ENCODE measurements at regions not wholly inside any gene's neighbourhood (a gene's known extent, or its start where the extent isn't known, plus 50 kb on each side); places are given as distances from the start of the nearest gene placed in this dataset.

DNA sequence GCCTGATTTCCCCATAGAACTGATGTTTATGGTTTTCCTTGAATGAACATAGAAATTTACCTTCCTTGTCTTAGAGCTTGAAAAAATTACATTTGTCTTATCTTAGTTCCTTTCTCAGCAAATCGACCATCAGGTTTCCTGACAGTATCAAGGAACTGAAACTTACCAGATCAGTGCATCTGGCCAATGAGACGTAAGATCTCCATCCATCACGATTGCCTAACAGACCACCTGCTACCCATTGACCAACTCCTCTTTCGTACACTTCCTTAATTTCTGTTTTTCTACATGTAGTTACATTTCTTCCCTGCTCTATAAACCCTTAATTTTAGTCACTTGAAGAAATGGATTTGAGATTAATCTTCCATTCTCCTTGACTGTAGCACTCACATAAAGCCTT lies 57.4 kb upstream of the TMPRSS15 start:
- DNase-seq, result no peak

- no peak for DNase-seq
Observed at GRCh38 chr21:18461743-18462142, 58.2 kb upstream of the TMPRSS15 start.

DNA sequence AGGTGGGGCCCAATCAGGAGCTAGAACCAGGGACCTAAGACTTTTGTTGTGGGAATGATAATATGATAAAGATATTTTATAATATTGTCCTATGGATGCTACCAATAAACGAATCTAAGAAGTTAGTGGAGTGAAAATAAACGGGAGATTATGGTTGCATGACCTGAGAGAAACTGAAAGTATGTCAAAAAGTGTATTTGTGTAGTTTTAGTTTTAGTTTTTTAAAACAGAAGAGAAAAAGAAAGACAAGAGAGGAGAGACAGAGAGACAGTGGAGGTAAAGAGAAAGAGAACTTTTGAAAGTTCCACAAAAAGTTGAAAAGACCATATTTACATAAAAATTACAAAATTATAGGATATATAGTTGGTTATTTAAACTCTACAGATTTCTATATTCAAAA lies 64.1 kb upstream of the TMPRSS15 start:
- DNase-seq, result no peak

DNA sequence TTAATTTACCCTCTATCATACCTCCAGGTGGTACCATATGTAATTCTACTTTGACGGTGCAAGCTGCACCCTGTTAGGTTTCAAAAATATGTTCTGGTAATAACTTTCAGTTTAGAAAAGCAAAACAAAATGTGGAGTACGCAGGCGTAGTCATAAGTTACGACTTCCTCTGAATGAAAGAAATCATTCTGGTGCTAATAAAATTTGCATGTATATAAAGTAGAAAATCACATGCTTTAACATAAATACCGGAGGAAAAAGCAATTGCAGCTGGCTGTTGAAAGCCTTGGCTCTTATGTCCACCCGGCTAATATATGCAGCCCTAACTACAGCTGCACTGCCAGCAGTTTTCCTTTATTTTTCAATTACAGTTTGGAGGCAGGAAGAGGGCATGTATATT lies 65.2 kb upstream of the TMPRSS15 start:
- DNase-seq, result no peak

DNA sequence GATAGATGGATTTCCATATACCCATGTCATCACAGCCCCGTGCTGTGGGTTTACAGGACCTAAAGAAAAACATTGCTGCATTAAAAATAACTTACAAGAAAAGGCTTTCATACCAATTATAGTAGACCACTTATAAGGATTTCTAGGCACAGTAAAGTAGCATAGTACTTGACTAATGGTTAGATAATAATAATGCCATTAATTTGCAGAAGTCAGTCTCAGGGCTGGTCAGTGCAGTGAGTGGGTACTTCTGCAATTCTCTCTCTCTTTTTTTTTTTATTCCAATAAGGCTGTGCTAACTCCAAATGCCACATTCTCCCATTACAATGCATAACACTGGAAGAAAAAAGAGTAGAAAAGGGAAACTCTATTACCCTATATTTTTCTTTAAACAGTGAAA lies 73.1 kb upstream of the TMPRSS15 start:
- DNase-seq, result no peak

DNA sequence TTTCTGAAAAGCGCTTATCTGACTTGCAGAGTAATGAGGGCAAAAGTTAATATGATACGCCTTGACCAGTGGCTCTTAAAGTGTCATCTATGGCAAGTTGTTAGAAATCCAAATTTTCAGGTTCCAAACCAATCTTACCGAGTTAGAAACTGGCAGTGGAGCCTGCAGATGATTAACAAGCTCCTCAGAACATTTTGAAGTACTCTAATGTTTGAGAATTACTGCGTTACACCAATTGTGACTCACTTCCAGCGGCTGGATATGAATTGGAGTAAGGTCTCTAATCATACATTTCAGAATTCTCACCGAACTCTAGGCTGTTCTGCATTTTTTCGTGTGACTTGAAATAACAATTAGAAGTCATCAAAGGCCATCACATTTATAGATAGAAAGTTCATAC lies 73.5 kb upstream of the TMPRSS15 start:
- DNase-seq, result no peak

- no peak for DNase-seq
Observed at GRCh38 chr21:18478513-18478912, 74.9 kb upstream of the TMPRSS15 start.

- DNase-seq, result no peak
Observed at GRCh38 chr21:18488252-18488651, 84.7 kb upstream of the TMPRSS15 start.

DNA sequence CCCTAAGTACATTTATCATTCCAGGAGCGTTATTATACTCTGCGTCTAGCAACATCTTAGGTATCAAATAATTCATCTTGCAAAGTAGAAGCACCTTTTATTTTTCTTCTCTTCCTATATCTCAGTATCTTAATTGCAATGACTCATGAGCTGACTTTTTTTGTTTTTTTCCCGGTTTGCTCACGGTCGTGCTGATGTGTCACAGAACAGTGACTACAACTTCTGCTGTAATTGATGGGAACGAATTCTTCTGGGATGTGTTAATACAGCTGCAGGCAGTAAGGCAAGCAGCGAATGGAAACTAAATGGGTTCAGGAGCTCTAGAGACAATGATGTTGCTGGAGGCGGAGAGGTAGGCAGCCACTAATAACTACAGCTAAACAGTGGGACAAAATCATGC lies 89.8 kb upstream of the TMPRSS15 start:
- no peak for DNase-seq

- no peak for DNase-seq
Observed at GRCh38 chr21:18495523-18495922, 91.9 kb upstream of the TMPRSS15 start.

- DNase-seq, result no peak
Observed at GRCh38 chr21:18498431-18498830, 94.8 kb upstream of the TMPRSS15 start.

GRCh38 chr21:18499761-18500376 lies 96.3 kb upstream of the TMPRSS15 start:
- peak; percentile 17 for DNase-seq

GRCh38 chr21:18518054-18518481 lies 114.5 kb upstream of the TMPRSS15 start:
- DNase-seq, result no peak

GRCh38 chr21:18521204-18521603 lies 117.6 kb upstream of the TMPRSS15 start:
- DNase-seq, result no peak

GRCh38 chr21:18522181-18522972 lies 118.8 kb upstream of the TMPRSS15 start:
- DNase-seq, result no peak

GRCh38 chr21:18524097-18524880 lies 120.7 kb upstream of the TMPRSS15 start:
- DNase-seq, result no peak

- no peak for DNase-seq
Observed at GRCh38 chr21:18529254-18529653, 125.7 kb upstream of the TMPRSS15 start.

- no peak for DNase-seq
Observed at GRCh38 chr21:18542081-18542480, 138.5 kb upstream of the TMPRSS15 start.

DNA sequence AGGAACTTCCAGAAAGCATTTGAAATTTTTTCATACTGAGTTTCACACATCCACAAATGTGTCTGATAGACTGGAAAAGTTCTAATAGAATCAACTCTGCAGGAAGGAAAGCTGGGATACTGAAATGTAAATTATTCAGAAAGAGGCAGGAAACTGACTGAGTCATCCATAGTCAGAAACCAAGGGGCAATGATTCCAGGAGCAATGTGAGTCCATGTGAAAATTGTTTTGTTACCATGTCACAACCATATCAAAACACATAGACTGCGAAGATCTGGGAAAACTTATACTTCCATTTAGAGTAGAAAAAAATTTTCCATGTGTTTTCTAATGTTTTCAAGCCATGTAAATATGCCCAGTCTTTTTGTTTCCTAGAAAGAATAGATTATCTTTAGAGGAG lies 142.3 kb upstream of the TMPRSS15 start:
- no peak for DNase-seq

DNA sequence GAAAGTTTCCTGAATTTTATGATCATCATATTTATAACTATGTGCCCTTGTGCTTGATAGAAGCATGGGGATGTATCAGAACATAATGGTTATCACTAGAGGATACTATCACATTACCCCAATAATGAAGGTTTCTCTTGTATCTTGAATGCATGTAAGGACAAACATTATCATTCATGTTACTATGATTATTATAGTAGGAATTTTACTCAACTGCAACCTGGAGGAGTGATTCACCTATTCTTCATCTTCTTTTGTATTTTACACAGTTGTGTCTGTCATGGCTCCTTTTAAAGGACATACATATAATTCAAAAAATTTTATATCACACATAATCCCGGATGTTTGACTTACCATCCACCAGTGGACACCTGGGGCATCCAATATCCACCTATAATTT lies 143.8 kb upstream of the TMPRSS15 start:
- DNase-seq, result no peak

DNA sequence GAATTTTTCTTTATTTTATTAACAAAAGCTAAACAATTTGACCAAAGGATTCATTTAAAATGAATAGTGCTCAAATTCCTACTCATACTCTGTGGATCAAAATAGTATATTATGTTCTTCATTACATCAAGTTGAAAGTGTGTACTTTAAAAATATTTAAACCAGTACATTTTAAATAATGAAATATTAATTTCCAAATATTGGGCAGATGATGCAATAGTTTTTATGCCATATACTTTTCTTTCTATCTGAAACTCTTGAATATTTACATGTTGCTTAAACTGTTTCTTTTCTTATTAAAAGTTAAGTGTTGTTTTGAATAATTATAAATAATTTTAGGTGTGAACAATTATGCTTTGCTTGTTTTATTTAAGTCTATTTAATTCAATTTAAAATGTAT lies 144.7 kb upstream of the TMPRSS15 start:
- DNase-seq, result no peak

- DNase-seq, result no peak
Observed at GRCh38 chr21:18549214-18549905, 145.8 kb upstream of the TMPRSS15 start.

DNA sequence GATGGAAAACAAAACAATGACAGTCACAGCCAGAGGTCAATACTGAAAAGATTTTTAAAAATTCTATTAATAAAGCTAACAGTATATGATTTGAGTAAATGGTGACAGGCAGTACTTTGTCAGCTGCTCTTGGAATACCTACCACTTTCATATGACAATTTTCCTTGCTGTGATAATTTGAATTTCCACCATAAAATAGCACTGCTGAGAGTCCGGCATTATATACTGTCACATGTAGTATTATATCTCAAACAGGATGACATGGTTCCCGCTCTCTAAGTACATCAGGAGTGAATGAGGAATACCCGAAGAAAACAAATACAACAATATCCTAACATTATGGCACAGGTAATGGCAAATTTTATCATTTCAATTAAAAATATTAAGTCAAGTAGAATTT lies 146.8 kb upstream of the TMPRSS15 start:
- no peak for DNase-seq
